Neutrophil (primary cell): ENCODE measurements at regions not wholly inside any gene's neighbourhood (a gene's known extent, or its start where the extent isn't known, plus 50 kb on each side); places are given as distances from the start of the nearest gene placed in this dataset.

Source experiments
- H3K27ac ChIP-seq: fragments of 200-600 bp; sonication (generic); 2 replicates; pipeline ENCODE4 v1.5.1; 2016; ENCODE audit warnings: mild to moderate bottlenecking, moderate library complexity
- H3K27me3 ChIP-seq: fragments of 200-600 bp; sonication (generic); 2 replicates; pipeline ENCODE4 v1.6.0; 2016; ENCODE audit warnings: mild to moderate bottlenecking
- H3K36me3 ChIP-seq: fragments of 200-600 bp; sonication (generic); 2 replicates; pipeline ENCODE4 v1.5.1; 2017
- H3K4me1 ChIP-seq, 2 experiments: fragments of 200-600 bp in 1 of 2; sonication (generic) in 1 of 2; 1 replicate in 1 of 2; 2 replicates in 1 of 2; pipeline versions ENCODE4 v1.5.1 to v1.6.1; 2013 to 2016; ENCODE audit warnings: low read depth in 1 of 2, low read length in 1 of 2, mild to moderate bottlenecking in 1 of 2, moderate library complexity in 1 of 2; ENCODE audit not compliant: control insufficient read depth in 1 of 2, insufficient read depth in 1 of 2
- H3K4me3 ChIP-seq, 2 experiments: fragments of 200-600 bp in 1 of 2; sonication (generic) in 1 of 2; 1 replicate in 1 of 2; 2 replicates in 1 of 2; pipeline ENCODE4 v1.5.1; 2013 to 2016; ENCODE audit warnings: low read depth in 1 of 2, low read length in 1 of 2, mild to moderate bottlenecking in 1 of 2, moderate library complexity in 1 of 2
- H3K9me3 ChIP-seq: fragments of 200-600 bp; sonication (generic); 2 replicates; pipeline ENCODE4 v1.5.1; 2016
- CTCF ChIP-seq: fragments of 200-600 bp; sonication (generic); IDR thresholded peaks from 2 replicates; pipeline ENCODE4 v1.5.1; 2016; ENCODE audit warnings: antibody characterized with exemption

DNA sequence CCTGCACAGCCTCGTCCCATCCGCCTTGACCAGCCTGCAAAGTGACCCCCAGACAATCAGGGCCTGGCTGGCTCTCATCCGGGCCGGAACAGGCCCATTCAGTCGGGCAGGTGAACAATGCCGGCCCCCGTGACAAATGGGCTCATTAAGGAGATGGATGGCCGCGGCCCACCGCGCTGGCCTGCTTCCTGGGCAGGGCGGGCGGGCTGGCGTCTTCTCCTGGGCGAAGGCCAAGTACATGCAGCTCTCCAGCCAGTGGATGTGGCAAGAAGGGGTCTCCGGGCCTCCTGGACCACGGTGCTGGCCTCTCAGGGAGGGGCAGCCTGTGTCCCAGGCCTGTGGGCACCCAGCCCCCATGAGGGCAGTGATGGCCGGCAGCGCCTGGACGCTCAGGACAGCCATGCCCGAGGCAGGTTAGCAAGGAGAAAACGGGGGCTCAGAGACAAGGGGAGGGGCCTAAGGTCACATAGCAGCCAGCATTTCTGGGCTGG, 1022.8 kb downstream of the BRD1 start:
- H3K4me1 ChIP-seq, result no peaks in the 10 kb centered on the region
- H3K36me3 ChIP-seq, result no peaks in the 10 kb centered on the region
- H3K27me3 ChIP-seq, result no peaks in the 10 kb centered on the region
- no peaks in the 10 kb centered on the region for H3K9me3 ChIP-seq
- no peak overlapping the region for H3K4me3 ChIP-seq
- TF ChIP-seq CTCF, result no peak
- no peak overlapping the region for H3K27ac ChIP-seq

GRCh38 chr22:48803948-48804810, 1023.5 kb downstream of the BRD1 start:
- Histone ChIP-seq H3K27ac (no peak overlapping the region), H3K4me3 (no peak overlapping the region), H3K4me1 (no peaks in the 10 kb centered on the region), H3K9me3 (no peaks in the 10 kb centered on the region), H3K36me3 (no peaks in the 10 kb centered on the region), H3K27me3 (no peaks in the 10 kb centered on the region)
- no peak for TF ChIP-seq CTCF

- no peaks in the 10 kb centered on the region for H3K9me3 ChIP-seq
- no peaks in the 10 kb centered on the region for H3K36me3 ChIP-seq
- no peaks in the 10 kb centered on the region for H3K27me3 ChIP-seq
- H3K4me1 ChIP-seq, result no peaks in the 10 kb centered on the region
- no peak for TF ChIP-seq CTCF
- no peak overlapping the region for H3K4me3 ChIP-seq
- no peak overlapping the region for H3K27ac ChIP-seq
Measured at GRCh38 chr22:48803171-48803947, 1024.3 kb downstream of the BRD1 start.

DNA sequence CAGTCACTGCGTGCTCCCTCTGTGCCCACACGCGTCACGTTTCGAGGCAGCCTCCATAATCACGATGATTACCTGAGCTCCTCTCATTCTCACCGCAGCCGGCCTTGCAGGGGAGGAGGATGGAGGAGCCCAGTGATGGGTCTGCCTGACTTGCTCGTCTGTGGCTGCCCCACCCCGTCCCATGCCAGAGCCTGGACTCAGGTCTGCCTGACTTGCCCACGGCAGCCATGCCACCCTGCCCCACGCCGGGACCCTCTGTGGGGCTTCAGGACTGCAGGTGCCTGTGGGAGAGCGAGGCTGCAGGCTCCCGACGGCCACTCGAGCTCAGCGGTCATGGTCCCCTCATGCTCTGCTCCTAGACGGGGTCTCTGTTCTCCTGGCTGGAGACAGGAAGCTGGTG, 1025.1 kb downstream of the BRD1 start:
- H3K9me3 ChIP-seq, result no peaks in the 10 kb centered on the region
- H3K27me3 ChIP-seq, result no peaks in the 10 kb centered on the region
- no peak overlapping the region for H3K27ac ChIP-seq
- TF ChIP-seq CTCF, result no peak
- H3K4me3 ChIP-seq, result no peak overlapping the region
- no peaks in the 10 kb centered on the region for H3K4me1 ChIP-seq
- H3K36me3 ChIP-seq, result no peaks in the 10 kb centered on the region

DNA sequence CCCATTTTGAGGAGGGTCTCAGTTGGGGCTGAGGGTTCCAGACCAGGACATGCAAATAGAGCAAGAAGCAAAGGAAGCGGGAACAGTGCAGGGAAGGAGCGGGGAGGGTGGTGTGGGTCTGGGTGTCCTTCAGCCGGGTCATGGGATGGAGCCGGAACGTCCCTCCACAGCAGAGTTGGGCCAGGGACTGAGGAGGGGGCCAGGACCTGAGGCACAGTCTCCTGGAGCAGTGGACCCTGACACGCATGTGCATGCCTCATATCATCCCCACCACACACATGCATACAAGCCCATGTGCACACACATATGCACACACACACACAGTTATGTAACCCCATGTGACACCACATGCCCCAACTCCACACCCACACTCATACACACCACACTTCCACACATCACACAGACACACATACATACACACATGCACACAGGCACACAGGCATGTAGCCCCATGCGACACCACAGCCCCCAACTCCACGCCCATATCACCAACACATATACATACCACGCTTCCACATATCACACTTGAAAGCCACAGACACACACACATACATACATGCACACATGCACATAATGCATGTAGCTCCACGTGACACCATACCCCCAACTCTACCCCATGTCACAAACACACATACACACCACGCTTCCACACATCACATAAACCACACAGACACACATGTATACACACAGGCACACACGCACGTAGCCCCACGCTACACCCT, 1026.6 kb downstream of the BRD1 start:
- Histone ChIP-seq H3K9me3 (no peaks in the 10 kb centered on the region), H3K4me3 (no peak overlapping the region), H3K36me3 (no peaks in the 10 kb centered on the region), H3K4me1 (no peaks in the 10 kb centered on the region), H3K27me3 (no peaks in the 10 kb centered on the region), H3K27ac (no peak overlapping the region)
- TF ChIP-seq CTCF, result no peak
